Amygdala (tissue), 56 donors: ENCODE measurements at regions not wholly inside any gene's neighbourhood (a gene's known extent, or its start where the extent isn't known, plus 50 kb on each side); places are given as distances from the start of the nearest gene placed in this dataset.

Experiments
- DNase-seq, 56 donors: peaks; one replicate each; lab custom pipeline; 2025; lab: John Stamatoyannopoulos, UW

GRCh38 chr3:21801631-21802030 lies 50.6 kb upstream of the ZNF385D start:
- DNase-seq: no peak

GRCh38 chr3:21803604-21804003 lies 52.6 kb upstream of the ZNF385D start:
- no peak for DNase-seq

GRCh38 chr3:21804330-21804729 lies 53.3 kb upstream of the ZNF385D start:
- DNase-seq: no peak

- DNase-seq: no peak
These were observed 55.7 kb upstream of the ZNF385D start for GRCh38 chr3:21806733-21807132.

GRCh38 chr3:21825684-21826083 lies 74.7 kb upstream of the ZNF385D start:
- DNase-seq: no peak

- no peak for DNase-seq
These were observed 75.4 kb upstream of the ZNF385D start for GRCh38 chr3:21826416-21826815.

GRCh38 chr3:21830541-21830940 lies 79.5 kb upstream of the ZNF385D start:
- DNase-seq: no peak

- DNase-seq: no peak
These were observed 84.3 kb upstream of the ZNF385D start for GRCh38 chr3:21835264-21835663.

- no peak for DNase-seq
These were observed 85.2 kb upstream of the ZNF385D start for GRCh38 chr3:21836227-21836626.

GRCh38 chr3:21839176-21839575 lies 88.2 kb upstream of the ZNF385D start:
- no peak for DNase-seq

GRCh38 chr3:21839592-21839991 lies 88.6 kb upstream of the ZNF385D start:
- DNase-seq: no peak

GRCh38 chr3:21847005-21847404 lies 96.0 kb upstream of the ZNF385D start:
- DNase-seq: no peak

- no peak for DNase-seq
These were observed 108.4 kb upstream of the ZNF385D start for GRCh38 chr3:21859124-21860081.

GRCh38 chr3:21860082-21860475 lies 109.1 kb upstream of the ZNF385D start:
- DNase-seq: no peak

- DNase-seq: no peak
These were observed 109.6 kb upstream of the ZNF385D start for GRCh38 chr3:21860657-21861056.

GRCh38 chr3:21876782-21877181 lies 125.8 kb upstream of the ZNF385D start:
- no peak for DNase-seq

GRCh38 chr3:21877214-21877754 lies 126.3 kb upstream of the ZNF385D start:
- no peak for DNase-seq

GRCh38 chr3:21879184-21879886 lies 128.3 kb upstream of the ZNF385D start:
- no peak for DNase-seq

- no peak for DNase-seq
These were observed 137.6 kb upstream of the ZNF385D start for GRCh38 chr3:21888656-21889055.

- DNase-seq: no peak
These were observed 138.2 kb upstream of the ZNF385D start for GRCh38 chr3:21889166-21889565.

- DNase-seq: no peak
These were observed 141.1 kb upstream of the ZNF385D start for GRCh38 chr3:21892104-21892503.

- no peak for DNase-seq
These were observed 142.2 kb upstream of the ZNF385D start for GRCh38 chr3:21893242-21893641.
